ENCODE measurements at regions not wholly inside any gene's neighbourhood (a gene's known extent, or its start where the extent isn't known, plus 50 kb on each side); places are given as distances from the start of the nearest gene placed in this dataset.

DNA sequence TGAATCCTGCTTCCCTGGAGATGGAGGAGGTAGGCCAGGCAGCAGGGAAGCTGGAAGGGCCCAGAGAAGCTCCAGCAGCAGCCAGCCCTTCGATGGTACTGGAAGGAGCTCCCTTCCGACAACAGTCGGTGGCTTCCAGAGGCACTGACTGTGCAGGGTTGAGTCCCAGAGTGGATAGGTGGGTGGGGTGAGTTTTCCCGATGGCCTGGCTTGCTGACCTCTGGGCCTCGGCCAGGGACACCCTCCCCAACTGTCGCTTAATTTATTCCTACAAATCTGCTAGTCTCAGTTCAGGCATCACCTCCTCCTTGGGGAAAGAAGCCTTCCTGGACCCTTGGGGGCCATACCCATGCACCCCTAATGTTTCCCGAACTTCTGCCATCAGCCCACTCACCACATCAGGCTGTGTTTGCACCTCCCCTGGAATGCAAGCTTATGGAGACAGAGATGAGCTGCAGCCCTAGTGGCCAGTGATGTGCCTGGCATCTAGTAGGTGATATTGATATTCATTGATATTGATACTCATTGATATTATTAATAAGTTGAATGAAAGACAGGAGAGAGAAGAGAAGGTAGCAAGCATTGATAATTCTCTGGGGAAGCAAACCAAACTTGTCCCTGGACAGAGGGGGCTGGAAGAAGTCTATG is 104.6 kb upstream of the BOD1 start:
- DNase-seq, result no peak

DNA sequence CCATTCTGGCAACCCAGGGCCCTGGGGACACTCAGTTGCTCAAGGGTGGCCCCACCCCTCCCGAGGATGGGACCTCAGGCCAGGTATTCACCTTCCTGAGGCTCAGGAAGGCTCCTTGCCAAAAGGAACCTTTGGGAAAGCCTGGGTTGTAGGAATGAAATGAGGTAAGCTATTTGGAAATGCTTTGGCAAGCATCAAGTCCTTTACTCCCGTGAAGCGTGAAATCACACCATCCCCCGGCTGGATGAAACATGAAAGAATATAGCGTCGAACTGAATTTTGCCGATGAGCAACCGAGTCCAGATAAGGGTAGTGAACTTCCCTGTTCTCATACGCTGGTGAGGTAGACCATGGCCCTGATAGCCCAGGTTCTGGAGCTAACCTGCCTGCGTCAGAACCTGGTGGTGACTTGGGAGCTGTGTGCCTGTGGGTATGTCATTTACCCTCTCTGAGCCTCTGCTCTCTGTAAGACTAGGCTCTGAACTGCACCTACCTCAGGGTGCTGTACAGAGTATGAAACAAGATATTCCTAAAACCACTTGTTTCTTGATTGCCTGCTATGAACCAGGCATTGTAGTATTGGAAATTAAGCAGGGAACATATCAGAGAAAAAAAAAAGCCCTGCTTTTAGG is 105.3 kb upstream of the BOD1 start:
- DNase-seq, result no peak

DNA sequence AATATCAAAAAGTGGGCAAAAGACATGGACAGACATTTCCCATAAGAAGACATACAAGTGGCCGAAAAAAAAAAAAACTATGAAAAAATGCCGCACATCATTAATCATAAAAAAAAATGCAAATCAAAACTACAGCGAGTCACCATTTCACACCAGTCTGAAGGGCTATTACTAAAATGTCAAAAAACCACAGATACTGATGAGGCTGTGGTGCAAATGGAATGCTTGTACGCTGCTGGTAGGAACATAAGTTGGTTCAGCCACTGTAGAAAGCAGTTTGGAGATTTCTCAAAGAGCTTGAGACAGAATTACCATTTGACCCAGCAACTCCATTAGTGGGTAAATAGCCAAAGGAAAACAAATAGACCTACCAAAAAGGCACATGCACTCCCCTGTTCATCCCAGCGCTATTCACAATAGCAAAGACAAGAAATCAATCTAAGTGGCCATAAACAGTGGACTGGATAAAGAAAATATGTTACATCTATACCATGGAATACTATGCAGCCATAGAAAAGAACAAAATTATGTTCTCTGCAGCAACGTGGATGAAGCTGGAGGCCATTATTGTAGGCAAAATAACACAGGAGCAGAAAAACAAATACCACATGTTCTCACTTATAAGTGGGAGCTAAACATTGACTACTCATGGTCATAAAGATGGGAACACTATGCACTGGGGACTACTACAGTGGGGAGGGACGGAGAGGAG is 110.6 kb upstream of the BOD1 start:
- no peak for DNase-seq

DNA sequence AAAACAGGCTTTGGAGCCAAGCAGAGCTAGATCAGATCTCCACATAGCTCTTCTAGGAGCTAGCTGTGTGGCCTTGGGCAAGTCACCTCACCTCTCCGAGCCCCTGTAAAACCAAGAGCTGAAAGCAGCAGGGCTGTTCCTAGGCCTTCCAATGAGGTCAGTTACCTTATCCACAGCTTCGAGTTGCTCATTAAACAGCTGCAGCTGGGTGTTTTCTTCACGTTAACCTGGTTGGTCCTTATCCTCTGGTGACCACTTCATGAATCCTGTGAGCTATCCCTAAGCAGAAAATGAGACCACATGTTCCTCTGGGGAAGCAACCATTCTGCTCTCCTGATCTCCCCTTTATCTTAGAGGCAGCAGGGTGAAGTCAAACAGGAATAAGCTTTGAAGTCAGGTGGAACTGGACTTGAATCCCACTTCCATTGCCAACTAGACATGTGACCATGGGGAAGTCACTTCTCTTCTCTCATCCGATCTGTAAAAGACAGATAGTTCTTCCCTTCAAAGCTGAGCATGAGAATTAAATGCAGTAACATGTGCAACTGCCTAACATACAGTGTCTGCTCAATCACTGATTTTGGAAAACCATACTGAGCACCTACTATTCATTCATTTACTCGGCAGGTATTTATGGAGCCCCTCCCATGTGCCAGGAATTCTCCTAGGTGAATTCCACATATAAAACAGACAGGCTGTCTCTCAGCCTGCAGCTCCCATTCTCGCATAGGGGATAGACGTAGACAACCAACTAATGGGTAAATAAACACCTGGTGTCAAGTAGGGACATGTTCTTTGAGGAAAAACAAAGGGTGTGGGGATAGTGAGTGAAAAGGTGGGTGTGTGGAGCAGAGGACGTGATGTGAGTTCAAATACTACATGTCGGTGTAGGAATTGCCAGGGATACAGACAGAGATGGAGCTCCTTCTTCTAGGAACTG is 111.7 kb upstream of the BOD1 start:
- DNase-seq, result no peak

DNA sequence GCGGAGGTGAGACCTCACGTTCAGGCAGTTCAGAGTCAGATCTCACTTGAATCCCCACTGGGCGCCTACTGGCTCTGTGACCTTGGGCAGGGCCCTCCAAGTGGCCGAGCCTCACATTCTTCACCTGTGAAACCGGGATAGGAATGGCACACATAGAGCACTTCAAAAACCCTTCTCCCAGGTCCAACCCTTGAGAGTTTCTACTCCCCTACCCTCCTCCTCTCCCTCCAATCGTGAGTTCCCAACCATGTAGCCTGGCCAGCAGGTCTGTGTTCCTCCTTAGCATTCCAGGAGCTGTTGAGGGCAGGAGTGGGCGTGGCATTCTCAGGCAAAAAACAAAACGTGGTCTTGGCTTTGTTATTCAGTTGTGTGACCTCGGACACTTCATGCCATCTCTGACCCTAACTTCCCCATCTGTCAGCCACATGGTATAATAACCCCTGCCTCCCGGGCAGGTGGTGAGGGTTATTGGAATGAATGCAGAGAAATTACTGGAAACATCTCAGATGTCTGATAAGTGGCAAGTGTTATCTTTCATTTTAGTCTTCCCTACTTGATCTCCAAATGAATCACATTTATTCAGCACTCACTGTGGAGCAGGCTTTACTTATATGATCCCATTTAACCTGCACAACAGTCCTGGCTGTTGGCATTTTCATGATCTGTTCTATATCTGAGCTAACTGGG is 112.8 kb upstream of the BOD1 start:
- no peak for DNase-seq

DNA sequence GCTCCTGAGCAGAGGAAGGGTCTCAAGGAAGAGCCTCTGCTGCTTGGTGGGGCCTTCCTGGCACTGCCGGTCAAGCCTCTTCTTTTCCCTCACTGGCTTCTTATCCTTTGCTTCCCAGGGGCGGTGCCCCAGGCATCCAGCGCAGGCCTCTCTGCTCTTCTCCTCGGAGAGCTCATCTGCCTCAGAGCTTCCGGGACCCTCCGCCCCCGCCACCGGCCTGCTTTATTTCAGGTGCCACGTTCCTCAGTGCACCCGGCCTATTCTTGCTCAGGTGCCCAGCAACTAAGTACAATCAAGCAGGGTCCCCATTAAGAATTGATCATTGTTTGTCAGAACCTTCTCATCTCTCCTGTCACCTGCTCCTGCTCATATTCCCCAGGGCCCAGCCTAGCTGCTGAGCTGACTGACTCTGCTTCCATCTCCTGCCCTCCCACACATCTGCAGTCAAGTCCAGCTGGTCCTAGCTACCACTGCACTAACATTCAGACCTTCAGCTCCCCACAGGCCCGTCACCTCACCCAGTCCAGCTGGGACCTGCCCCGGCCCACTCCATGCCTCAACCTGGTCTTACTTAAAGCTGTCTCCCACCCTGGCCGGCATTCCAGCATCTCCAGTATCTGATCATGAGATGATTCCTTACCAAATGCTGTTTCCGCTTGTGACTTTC is 114.3 kb upstream of the BOD1 start:
- no peak for DNase-seq

DNA sequence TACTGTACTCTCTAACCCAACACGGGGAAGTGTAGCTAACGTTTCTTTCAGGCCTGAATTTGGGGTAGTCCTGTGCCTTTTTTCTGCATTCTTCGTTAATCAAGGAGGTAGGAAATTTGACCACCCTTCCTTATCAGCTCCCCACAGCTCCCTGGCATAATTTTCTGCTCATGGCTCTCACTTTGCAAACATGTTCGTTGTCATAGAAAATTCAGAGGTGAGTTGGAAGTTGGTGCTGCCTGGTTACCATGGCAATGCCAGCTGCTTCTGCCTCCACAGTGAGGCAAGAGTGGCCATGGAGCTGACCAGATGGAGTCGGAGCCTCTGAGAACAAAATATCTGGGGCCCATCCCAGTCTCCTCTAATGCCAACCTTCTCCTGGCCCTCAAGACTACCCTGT is 116.6 kb upstream of the BOD1 start:
- no peak for DNase-seq

DNA sequence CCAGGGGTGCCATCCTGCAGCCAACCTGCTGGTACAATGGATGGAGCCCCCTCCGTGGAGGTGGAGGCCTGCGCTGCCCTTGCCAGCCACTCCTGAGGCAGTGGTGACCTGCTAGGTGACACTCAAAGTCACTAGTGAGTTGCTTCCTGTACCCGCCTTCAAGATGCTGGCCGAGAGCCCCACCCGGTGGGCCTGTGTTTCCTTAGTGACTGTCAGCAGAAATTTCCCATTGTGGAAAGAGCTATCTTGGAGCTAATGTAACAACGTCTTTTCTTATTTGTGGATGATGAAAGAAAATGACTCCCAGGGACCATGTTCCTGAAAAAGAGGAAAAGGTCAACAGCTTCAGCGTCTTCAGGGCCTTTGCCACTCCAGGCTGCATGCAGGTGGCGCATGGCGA is 117.0 kb upstream of the BOD1 start:
- DNase-seq, result no peak

DNA sequence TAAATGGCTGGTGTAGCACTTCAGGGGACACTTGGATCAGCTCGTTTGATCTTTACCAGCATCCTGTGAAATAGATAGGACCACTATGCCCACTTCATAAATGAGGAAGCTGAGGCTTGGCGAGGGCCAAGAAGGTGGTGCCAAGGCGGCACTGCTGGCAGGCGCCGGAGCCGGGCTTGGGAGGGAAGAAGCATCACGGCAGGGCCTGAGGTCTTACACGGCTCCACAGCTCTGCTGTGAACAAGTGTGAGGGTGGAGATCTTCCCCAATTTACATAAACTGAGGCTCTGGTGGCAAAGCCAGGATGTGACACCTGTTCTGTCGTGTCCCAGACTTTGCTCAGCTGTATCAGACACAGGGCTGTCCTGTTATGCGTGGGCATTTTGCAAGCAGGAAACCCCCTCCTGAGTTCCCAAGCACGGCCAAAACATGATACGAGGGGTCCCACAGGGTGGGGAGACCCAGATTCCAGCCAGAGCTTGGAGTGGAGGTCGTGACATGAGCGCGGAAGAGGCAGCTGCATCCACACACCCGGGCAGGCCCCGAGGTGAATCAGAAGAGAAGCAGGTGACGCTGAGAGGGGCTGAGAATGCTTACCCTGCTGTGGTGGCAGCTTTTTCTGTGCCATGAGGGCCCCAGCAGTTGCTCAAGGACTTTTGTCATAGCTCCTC is 117.5 kb upstream of the BOD1 start:
- no peak for DNase-seq

DNA sequence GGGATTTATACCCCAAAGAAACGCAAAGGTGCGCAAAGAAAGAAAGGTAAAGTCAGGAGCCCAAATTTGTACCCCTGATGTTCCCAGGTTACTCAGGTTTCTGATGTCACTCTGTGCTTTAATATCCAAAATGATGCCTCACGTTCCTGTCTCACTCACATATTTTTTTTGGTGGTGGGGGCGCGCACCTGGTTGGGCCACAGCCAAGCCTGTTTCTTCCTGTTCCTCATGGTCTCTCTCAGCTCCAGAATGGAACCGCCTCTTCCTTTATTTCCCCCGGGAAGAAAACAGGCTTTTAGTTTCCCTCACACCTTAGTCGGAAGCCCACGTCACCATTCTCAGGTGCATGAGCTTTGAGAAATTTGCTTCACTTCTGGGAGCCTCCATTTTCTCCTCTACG is 118.3 kb upstream of the BOD1 start:
- DNase-seq, result no peak

DNA sequence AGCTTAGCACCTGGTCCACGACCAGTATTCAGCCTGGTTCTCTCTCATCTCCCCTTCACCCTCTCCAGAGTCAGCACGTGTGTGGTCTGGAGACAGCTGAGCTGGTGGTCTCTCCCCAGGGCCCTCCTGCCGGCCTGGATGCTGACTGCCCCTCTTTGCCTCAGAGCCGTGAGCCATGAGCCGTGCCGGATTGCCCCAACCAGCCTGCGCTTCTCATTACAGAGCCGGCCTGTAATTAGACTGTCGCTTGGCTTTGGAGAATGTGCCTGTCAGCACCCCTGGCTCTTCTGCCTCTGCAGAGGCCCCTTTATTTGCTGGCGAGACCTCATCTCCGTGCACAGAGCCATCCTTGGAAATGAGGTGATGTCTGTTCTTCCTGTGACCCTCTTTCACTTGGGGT is 118.7 kb upstream of the BOD1 start:
- no peak for DNase-seq

DNA sequence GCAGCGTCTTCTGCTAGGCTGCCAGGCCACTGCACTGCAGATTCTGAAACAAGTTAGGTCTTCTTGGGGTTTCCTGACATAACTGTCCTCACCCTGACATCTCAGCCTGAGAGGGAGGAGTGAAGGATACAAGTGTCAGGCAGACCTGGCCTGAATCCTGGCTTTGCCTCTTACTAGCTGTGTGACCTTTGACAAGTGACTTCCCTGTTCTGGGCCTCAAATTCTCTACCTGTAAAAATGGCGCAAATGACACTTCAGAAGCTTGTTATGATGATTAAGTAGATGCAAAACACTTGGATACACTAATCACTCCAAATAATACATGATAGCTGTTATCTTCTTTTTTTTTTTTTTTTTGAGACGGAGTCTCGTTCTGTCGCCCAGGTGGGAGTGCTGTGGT is 119.2 kb upstream of the BOD1 start:
- no peak for DNase-seq

DNA sequence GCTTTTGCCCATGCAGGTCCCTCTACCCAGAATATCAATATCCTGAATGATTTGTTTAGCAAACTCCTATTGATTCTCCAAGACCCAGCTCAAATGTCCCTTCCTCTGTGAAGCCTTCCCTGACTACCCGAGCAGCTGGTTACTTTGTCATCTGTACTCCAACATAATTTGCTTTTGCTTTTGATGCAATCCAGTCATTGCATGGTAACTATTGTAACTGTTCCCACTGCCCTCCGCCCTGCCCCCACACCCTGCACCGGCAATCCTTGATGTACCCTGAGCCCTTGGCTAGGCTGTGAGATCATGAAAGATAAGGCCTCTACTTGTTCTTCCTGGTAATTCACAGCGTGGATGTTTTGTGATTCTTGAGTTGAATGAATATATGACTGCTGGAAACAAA is 119.9 kb upstream of the BOD1 start:
- DNase-seq, result no peak

DNA sequence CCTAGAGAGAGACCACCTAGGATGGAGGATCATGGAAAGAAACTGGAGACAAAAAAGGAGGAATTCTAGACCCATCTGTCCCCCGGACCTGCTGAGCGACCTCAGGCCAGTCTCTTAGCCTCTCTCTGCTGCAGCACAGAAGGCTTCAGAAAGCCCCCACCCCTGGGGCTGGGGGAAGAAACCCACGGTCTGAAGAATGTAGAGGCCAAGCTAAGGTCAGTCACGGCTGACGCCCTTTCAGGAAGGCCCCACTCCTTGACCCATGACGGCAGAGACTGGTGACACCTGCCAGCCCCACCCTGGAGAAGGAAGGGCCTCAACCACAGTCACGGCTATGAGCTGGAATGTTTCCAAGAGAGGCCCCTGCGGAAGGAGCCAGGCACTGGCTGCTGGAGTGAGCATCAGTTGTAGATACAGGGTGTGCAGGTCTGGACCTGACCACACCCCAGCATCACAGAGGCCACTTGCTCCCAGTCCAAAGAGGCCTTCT is 120.5 kb upstream of the BOD1 start:
- DNase-seq, result no peak

DNA sequence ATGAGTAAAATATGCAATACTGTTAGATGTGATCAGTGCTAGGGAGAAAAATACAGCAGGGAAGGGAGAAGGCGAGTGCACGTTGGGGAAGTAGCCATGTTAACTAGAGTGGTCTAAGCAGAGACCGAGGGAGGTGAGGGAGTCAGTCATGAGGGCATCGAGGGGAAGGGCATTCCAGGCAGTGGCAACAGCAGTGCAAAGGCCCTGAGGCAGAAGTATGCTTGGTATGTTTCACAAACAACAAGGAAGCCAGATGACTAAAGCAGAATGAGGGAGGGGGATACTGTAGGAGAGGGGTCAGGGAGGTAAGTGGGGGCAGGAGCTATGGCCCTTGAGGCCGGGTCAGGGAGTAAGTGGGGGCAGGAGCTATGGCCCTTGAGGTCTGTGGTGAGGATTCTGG is 123.3 kb upstream of the BOD1 start:
- no peak for DNase-seq

DNA sequence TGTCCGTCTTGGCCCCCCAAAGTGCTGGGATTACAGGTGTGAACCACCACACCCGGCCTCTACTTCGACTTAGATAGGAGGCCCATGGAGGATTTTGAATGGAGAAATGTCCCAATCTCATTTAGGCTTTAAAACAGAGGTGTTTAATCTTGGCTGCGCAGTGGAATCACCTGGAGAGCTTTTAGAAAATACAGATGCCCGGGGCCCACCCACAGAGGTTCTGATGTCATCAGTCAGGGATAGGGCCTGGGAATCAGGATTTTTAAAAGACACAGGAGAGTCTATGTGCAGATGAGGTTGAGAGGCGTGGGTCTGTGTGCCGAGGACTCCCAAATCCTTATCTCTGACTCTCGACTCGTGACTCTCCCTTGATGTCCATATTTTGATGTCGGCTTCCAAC is 124.0 kb upstream of the BOD1 start:
- no peak for DNase-seq

DNA sequence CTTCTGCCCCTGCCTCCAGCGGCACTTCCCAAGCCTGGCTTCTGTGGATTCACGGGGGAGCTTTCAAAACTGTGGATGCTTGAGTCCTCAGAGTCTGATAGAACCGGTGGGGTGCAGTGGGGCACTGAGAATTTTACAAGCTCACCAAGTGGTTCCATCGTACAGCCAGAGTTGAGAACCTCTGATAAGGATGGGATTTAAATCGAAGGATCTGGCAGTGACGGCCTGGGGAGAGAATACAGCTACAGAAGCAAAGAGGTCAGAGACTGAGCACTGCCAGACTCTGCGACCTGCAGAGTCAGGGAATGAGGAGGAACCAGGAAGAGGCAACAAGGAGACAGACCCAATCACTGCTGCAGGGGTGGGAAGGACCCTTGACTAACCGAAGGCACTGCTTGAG is 124.6 kb upstream of the BOD1 start:
- no peak for DNase-seq

DNA sequence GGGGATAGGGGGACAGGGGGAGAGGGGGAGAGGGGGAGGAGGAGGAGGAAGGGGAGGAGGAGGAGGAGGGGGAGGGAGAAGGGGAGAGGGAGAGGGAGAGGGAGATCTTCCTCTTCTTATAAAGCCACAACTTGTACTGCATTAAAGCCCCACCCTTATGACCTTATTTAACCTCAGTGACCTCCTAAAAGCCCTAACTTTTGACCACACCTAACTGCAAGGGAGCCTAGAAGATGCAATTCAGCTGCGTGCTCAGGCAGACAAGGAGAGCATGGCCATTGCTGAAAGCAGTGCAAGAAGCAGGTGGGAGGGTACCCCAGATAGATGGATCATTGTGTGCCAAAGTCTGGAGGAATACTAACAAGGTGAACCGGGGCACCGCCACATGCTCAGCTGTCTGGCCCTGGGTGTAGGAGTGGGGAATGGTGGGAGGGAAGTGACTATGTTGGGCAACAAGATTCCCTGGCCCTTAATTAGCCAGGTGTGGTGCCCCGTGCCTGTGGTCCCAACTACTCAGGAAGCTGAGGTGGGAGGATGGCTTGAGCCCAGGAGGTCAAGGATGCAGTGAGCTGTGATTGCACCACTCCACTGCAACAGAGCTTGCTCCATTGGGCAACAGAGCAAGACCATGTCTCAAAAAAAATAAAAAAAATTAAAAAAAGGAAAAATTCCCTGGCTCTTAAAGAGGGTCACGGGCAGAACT is 125.4 kb upstream of the BOD1 start:
- no peak for DNase-seq

DNA sequence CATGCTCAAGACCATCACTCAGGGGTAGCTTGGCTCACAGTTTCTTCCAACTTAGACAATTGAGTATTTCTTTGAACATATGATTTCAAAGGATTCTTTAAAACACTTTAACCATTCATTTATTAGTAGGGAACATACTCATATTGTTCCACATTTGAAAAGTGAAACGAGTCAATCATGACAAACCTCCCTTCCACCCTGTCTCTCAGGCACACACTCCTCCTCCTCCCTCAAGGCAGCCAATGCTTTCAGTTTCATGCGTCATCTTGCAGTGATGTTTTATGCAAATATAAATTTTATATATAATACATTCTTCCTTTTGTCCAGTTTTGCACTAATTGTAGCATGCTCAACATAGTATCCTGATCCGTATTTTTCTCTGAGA is 126.0 kb upstream of the BOD1 start:
- DNase-seq, result no peak

DNA sequence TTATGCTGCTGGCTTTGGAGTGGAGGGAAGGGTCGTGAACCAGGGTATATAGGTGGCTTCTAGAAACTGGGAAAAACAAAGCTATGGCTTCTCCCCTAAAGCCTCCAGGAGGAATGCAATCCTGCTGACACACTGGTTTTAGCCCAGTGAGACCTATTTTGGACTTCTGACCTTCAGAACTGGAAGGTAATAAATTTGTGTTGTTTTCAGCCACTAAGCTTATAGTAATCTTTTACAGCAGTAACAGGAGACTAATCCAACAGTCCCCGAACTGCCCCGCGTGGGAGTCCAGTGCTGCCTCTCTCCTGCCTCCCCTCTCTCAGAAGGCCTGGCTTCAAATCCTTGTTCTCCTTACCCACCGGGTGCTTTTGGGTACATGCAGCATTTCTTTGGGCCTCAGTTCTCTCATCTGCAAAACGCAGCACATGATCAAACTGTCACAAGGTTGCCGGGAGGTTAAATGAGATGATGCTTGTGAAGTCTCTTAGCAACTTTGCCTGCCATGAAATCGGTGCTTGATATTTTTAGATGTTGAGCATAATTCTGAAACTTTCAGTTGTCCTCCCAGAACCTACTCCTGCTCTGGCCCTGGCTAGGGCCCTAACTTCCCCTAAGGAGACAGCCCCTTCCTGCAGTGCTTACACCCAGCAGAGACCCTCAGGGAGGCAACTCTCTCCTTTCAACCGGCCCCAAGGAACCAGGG is 127.3 kb upstream of the BOD1 start:
- DNase-seq, result no peak

Data from dermis blood vessel endothelial cell (primary cell).